Parathyroid adenoma (tissue), 2 donors: ENCODE measurements at regions not wholly inside any gene's neighbourhood (a gene's known extent, or its start where the extent isn't known, plus 50 kb on each side); places are given as distances from the start of the nearest gene placed in this dataset.

Experiments
- H2AFZ ChIP-seq: fragments of 300-600 bp; sonication (generic); one replicate; pipeline ENCODE4 v1.7.0; 2017; ENCODE audit warnings: antibody characterized with exemption, mild to moderate bottlenecking
- H3K27ac ChIP-seq: fragments of 300-600 bp; sonication (generic); one replicate; pipeline ENCODE4 v1.7.0; 2017
- H3K27me3 ChIP-seq: fragments of 300-600 bp; sonication (generic); one replicate; pipeline ENCODE4 v1.7.0; 2017; ENCODE audit warnings: low read length; ENCODE audit not compliant: control insufficient read depth, insufficient read depth
- H3K36me3 ChIP-seq: fragments of 300-600 bp; sonication (generic); one replicate; pipeline ENCODE4 v1.7.0; 2017; ENCODE audit warnings: low read length; ENCODE audit not compliant: control insufficient read depth, insufficient read depth
- H3K4me1 ChIP-seq: fragments of 300-600 bp; sonication (generic); one replicate; pipeline ENCODE4 v1.7.0; 2017; ENCODE audit warnings: control low read depth
- H3K4me2 ChIP-seq: fragments of 300-600 bp; sonication (generic); one replicate; pipeline ENCODE4 v1.7.0; 2017; ENCODE audit warnings: low read length
- H3K4me3 ChIP-seq: fragments of 300-600 bp; sonication (generic); one replicate; pipeline ENCODE4 v1.7.0; 2017; ENCODE audit warnings: low read depth, low read length
- H3K79me2 ChIP-seq: fragments of 300-600 bp; sonication (generic); one replicate; pipeline ENCODE4 v1.7.0; 2017; ENCODE audit warnings: control low read depth
- H3K9ac ChIP-seq: fragments of 300-600 bp; sonication (generic); one replicate; pipeline ENCODE4 v1.7.0; 2017; ENCODE audit warnings: mild to moderate bottlenecking
- H3K9me3 ChIP-seq: fragments of 300-600 bp; sonication (generic); one replicate; pipeline ENCODE4 v1.7.0; 2017; ENCODE audit warnings: low read length; ENCODE audit not compliant: control insufficient read depth
- CTCF ChIP-seq: fragments of 300-600 bp; sonication (generic); IDR thresholded peaks from one replicate; pipeline ENCODE4 v1.7.0; 2017; ENCODE audit warnings: antibody characterized with exemption, mild to moderate bottlenecking
- donor health status: primary hyperparathyroidism.

- H3K4me1 ChIP-seq: no peaks in the 10 kb centered on the region
- H2AFZ ChIP-seq: no peak overlapping the region
- no peak overlapping the region for H3K9ac ChIP-seq
- no peaks in the 10 kb centered on the region for H3K27me3 ChIP-seq
- H3K9me3 ChIP-seq: no peaks in the 10 kb centered on the region
- no peak overlapping the region for H3K4me3 ChIP-seq
- H3K4me2 ChIP-seq: no peak overlapping the region
- no peak overlapping the region for H3K27ac ChIP-seq
- H3K79me2 ChIP-seq: no peaks in the 10 kb centered on the region
- TF ChIP-seq CTCF: no peak
- H3K36me3 ChIP-seq: no peaks in the 10 kb centered on the region
Measured at GRCh38 chr14:34119107-34119858, 168.4 kb upstream of the EGLN3 start.

DNA sequence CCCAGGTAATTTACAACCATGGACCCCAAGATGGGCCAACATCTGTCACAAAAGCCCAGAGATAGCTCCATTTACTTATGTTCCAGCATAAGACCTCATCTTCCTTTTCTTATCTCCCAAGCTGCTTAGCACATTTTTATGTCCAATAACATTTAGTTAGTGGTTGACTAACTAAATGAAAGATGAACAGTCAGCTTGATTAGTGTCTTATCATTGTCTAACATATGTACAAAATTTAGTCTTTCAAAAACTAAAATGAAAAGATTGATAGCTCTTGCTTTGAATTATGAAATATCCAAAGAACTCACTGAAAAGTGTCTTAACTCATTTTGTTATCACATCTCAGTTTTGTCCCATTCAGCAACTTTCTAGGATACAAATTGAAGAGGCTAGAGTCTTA, 163.1 kb upstream of the EGLN3 start:
- H3K27me3 ChIP-seq: no peaks in the 10 kb centered on the region
- no peak overlapping the region for H3K4me2 ChIP-seq
- H3K4me3 ChIP-seq: no peak overlapping the region
- no peaks in the 10 kb centered on the region for H3K36me3 ChIP-seq
- no peaks in the 10 kb centered on the region for H3K4me1 ChIP-seq
- H2AFZ ChIP-seq: no peak overlapping the region
- H3K27ac ChIP-seq: no peak overlapping the region
- no peak overlapping the region for H3K9ac ChIP-seq
- no peaks in the 10 kb centered on the region for H3K79me2 ChIP-seq
- H3K9me3 ChIP-seq: no peaks in the 10 kb centered on the region
- no peak for TF ChIP-seq CTCF

DNA sequence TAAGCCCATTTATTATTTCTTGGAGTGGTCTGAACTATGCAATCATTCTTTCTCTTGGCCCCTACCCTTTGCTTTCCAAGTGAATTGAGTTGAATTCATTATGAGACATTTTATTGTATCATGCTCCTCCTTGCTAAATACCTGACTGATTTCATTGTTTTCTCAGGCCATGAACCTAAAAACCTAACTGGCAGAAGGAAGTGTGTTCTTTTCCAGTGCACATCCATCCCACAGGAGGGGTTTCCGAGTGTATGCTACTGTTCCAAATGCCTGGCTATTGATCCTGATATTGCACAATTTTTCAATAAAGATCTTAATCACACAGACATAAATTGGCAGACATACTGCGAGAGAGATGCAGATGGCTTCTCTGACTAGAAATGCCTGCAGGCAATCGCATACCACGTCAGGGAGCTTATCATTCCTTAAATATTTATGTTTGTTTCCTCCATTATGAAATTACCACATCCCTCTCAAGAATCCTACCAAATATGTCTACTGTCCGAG, 162.2 kb upstream of the EGLN3 start:
- H3K4me1 ChIP-seq: no peaks in the 10 kb centered on the region
- H2AFZ ChIP-seq: no peak overlapping the region
- H3K27me3 ChIP-seq: no peaks in the 10 kb centered on the region
- H3K9ac ChIP-seq: no peak overlapping the region
- no peaks in the 10 kb centered on the region for H3K9me3 ChIP-seq
- H3K27ac ChIP-seq: no peak overlapping the region
- no peak for TF ChIP-seq CTCF
- no peak overlapping the region for H3K4me2 ChIP-seq
- H3K36me3 ChIP-seq: no peaks in the 10 kb centered on the region
- no peaks in the 10 kb centered on the region for H3K79me2 ChIP-seq
- no peak overlapping the region for H3K4me3 ChIP-seq

- Histone ChIP-seq H2AFZ (no peak overlapping the region), H3K36me3 (no peaks in the 10 kb centered on the region), H3K4me2 (no peak overlapping the region), H3K27me3 (no peaks in the 10 kb centered on the region), H3K4me1 (no peaks in the 10 kb centered on the region), H3K79me2 (no peaks in the 10 kb centered on the region), H3K4me3 (no peak overlapping the region), H3K9ac (no peak overlapping the region), H3K9me3 (no peaks in the 10 kb centered on the region), H3K27ac (no peak overlapping the region)
- TF ChIP-seq CTCF: no peak
Measured at GRCh38 chr14:34111953-34112352, 161.1 kb upstream of the EGLN3 start.

GRCh38 chr14:34111505-34111904, 160.6 kb upstream of the EGLN3 start:
- Histone ChIP-seq H3K4me1 (no peaks in the 10 kb centered on the region), H3K79me2 (no peaks in the 10 kb centered on the region), H3K27ac (no peak overlapping the region), H3K9me3 (no peaks in the 10 kb centered on the region), H3K36me3 (no peaks in the 10 kb centered on the region), H2AFZ (no peak overlapping the region), H3K4me3 (no peak overlapping the region), H3K27me3 (no peaks in the 10 kb centered on the region), H3K9ac (no peak overlapping the region), H3K4me2 (no peak overlapping the region)
- no peak for TF ChIP-seq CTCF
